ENCODE measurements at regions not wholly inside any gene's neighbourhood (a gene's known extent, or its start where the extent isn't known, plus 50 kb on each side); places are given as distances from the start of the nearest gene placed in this dataset.

- peak; percentile 69 to 84 (median 80) for TF ChIP-seq POLR2AphosphoS5 (IDR thresholded peaks at IDR 0.05)
- no peak for TF ChIP-seq POLR2A (IDR thresholded peaks at IDR 0.05)
- H3K27ac ChIP-seq: peak overlapping the region; percentile 72 to 92 (median 85)
- DNase-seq: peak; percentile 93
- H3K4me3 ChIP-seq: peak overlapping the region in 4 of 8 donors; percentile 11 to 59 (median 16)
- no peaks in the 10 kb centered on the region for H3K36me3 ChIP-seq
- WGBS, 5 donors: 12 to 47% (median 26%) methylated on average over 8 to 11 of the region's 11 CpGs
- peaks cover 0 to 41% (median 19%) of the 10 kb centered on the region in 6 donors for H3K4me1 ChIP-seq
- intact Hi-C loops (cut with DNase I; ENCODE audit: low total_unique reads): no loop called here
- H3K9me3 ChIP-seq: no peaks in the 10 kb centered on the region
- no peaks in the 10 kb centered on the region for H3K27me3 ChIP-seq (replicated peaks in 1 of 7)
Observed at GRCh38 chr13:40388617-40389016, 277.8 kb downstream of the FOXO1 start.

- no peaks in the 10 kb centered on the region for H3K9me3 ChIP-seq
- peak overlapping the region; percentile 72 to 92 (median 85) for H3K27ac ChIP-seq
- H3K27me3 ChIP-seq (replicated peaks in 1 of 7): no peaks in the 10 kb centered on the region
- no peaks in the 10 kb centered on the region for H3K36me3 ChIP-seq
- peak overlapping the region in 4 of 8 donors; percentile 11 to 59 (median 16) for H3K4me3 ChIP-seq
- 45 to 58% (median 52%) methylated on average over 10 of the region's 10 CpGs for WGBS, 5 donors
- TF ChIP-seq CTCF (IDR thresholded peaks at IDR 0.05 in 8 of 11, conservative IDR thresholded peaks at IDR 0.05 in 3 of 11) (no peak), POLR2A (IDR thresholded peaks at IDR 0.05) (no peak), POLR2AphosphoS5 (IDR thresholded peaks at IDR 0.05) (no peak)
- peaks cover 0 to 41% (median 19%) of the 10 kb centered on the region in 6 donors for H3K4me1 ChIP-seq
- DNase-seq: no peak
- intact Hi-C loops (cut with DNase I; ENCODE audit: low total_unique reads): no loop called here
Observed at GRCh38 chr13:40389081-40389641, 277.3 kb downstream of the FOXO1 start.

- intact Hi-C loops (cut with DNase I; ENCODE audit: low total_unique reads): no loop called here
- no peak for DNase-seq
Observed at GRCh38 chr13:40390401-40390916, 276.0 kb downstream of the FOXO1 start.

GRCh38 chr13:40391788-40392187, 274.7 kb downstream of the FOXO1 start:
- DNase-seq: no peak
- WGBS, 5 donors: 83 to 94% (median 92%) methylated on average over 5 of the region's 5 CpGs
- no peaks in the 10 kb centered on the region for H3K9me3 ChIP-seq
- intact Hi-C loops (cut with DNase I; ENCODE audit: low total_unique reads): no loop called here
- H3K27ac ChIP-seq: no peak overlapping the region
- H3K4me1 ChIP-seq: peaks cover 0 to 39% (median 19%) of the 10 kb centered on the region in 6 donors
- no peak overlapping the region for H3K4me3 ChIP-seq
- H3K36me3 ChIP-seq: no peaks in the 10 kb centered on the region
- no peaks in the 10 kb centered on the region for H3K27me3 ChIP-seq (replicated peaks in 1 of 7)
- TF ChIP-seq CTCF (IDR thresholded peaks at IDR 0.05 in 8 of 11, conservative IDR thresholded peaks at IDR 0.05 in 3 of 11) (no peak), POLR2AphosphoS5 (IDR thresholded peaks at IDR 0.05) (no peak), POLR2A (IDR thresholded peaks at IDR 0.05) (no peak)

More at GRCh38 chr13:40390401-40390916, 276.0 kb downstream of the FOXO1 start:
- Histone ChIP-seq H3K9me3 (no peaks in the 10 kb centered on the region), H3K27me3 (replicated peaks in 1 of 7) (no peaks in the 10 kb centered on the region), H3K4me1 (peaks cover 0 to 41% (median 19%) of the 10 kb centered on the region in 6 donors), H3K36me3 (no peaks in the 10 kb centered on the region), H3K27ac (no peak overlapping the region), H3K4me3 (no peak overlapping the region)
- TF ChIP-seq POLR2AphosphoS5 (IDR thresholded peaks at IDR 0.05) (no peak), POLR2A (IDR thresholded peaks at IDR 0.05) (no peak), CTCF (IDR thresholded peaks at IDR 0.05 in 8 of 11, conservative IDR thresholded peaks at IDR 0.05 in 3 of 11) (no peak)
- 78 to 95% (median 92%) methylated on average over 9 of the region's 9 CpGs for WGBS, 5 donors
